ENCODE measurements at regions not wholly inside any gene's neighbourhood (a gene's known extent, or its start where the extent isn't known, plus 50 kb on each side); places are given as distances from the start of the nearest gene placed in this dataset.

DNA sequence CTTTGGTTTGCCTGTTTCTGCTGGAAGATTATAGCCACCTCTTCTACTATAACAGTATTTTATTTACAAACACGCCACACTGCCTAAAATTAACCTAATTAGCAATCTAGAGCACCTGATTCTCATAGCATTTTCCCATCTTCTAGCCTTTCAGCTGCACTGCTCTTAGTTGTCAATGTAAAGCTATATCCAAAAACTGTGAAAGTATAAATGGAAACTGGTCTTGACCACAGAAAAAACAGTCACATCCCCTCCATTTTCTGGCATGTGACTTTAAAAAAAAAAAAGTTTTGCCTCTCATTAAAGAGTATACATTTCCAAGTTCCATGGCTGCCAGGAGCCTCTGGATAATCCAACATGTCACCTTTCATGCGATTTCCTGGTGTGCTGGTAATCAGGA is 287.8 kb downstream of the DTWD2 start:
- Histone ChIP-seq H3K9me2 (ENCODE audit: insufficient read depth, low read length) (no peaks in the 10 kb centered on the region), H3K27ac (ENCODE audit: low read depth, low read length, poor library complexity, severe bottlenecking) (no peak overlapping the region), H3K79me2 (ENCODE audit: insufficient read depth, low read depth, low read length) (no peaks in the 10 kb centered on the region), H3K36me3 (ENCODE audit: insufficient read depth, low read length) (no peaks in the 10 kb centered on the region), H4K20me1 (ENCODE audit: insufficient read depth, low read length) (no peaks in the 10 kb centered on the region), H3K4me3 (ENCODE audit: low read depth, low read length, poor library complexity, severe bottlenecking) (no peak overlapping the region), H3K9me3 (ENCODE audit: low read length) (no peaks in the 10 kb centered on the region), H2AFZ (ENCODE audit: low read length) (no peak overlapping the region), H3K4me1 (ENCODE audit: insufficient read depth, low read length, poor library complexity, severe bottlenecking) (no peaks in the 10 kb centered on the region), H3K4me2 (ENCODE audit: low read length) (no peak overlapping the region)
- no peak for TF ChIP-seq EZH2phosphoT487 (IDR thresholded peaks at IDR 0.05; ENCODE audit: borderline replicate concordance, low read depth, low read length)
- TF ChIP-seq, protein P1, sequence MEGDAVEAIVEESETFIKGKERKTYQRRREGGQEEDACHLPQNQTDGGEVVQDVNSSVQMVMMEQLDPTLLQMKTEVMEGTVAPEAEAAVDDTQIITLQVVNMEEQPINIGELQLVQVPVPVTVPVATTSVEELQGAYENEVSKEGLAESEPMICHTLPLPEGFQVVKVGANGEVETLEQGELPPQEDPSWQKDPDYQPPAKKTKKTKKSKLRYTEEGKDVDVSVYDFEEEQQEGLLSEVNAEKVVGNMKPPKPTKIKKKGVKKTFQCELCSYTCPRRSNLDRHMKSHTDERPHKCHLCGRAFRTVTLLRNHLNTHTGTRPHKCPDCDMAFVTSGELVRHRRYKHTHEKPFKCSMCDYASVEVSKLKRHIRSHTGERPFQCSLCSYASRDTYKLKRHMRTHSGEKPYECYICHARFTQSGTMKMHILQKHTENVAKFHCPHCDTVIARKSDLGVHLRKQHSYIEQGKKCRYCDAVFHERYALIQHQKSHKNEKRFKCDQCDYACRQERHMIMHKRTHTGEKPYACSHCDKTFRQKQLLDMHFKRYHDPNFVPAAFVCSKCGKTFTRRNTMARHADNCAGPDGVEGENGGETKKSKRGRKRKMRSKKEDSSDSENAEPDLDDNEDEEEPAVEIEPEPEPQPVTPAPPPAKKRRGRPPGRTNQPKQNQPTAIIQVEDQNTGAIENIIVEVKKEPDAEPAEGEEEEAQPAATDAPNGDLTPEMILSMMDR (conservative IDR thresholded peaks at IDR 0.05; ENCODE audit: low read length): no peak
- POLR2A ChIA-PET: interaction anchor here (0.6 to 0.9 kb wide), 3 partner anchors 12 to 49 kb away, joined by 3 to 6 read pairs (median 3); no protein-coding TSS in a partner anchor
- intact Hi-C loops (cut with micrococcal nuclease; ENCODE audit: unreplicated experiment): no loop called here
- CTCF ChIA-PET (ENCODE audit: unreplicated experiment): no interaction called here
- no TSS peak for BruUV-seq (replicated peaks)
- no peak for DNase-seq (ENCODE audit: low spot score)

DNA sequence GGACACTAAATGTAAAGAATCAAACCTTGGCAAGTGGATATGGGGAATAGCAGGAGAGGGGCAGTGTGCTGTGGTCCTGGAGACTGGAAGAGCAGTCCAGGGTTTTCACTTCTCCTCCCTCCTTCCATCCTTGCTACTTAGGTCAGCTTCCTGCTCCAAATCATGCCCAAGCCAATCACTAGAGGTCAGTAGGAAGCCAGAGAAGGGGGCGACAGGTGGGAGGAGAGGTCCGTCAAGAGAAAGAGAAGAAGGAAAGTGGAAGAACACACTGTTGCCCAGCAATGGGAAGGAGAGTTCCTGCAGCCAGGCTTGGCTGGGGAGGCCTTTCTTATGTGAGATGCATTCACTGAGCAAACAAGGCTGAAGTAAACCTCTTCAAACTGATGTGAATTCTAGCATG is 289.6 kb downstream of the DTWD2 start:
- Histone ChIP-seq H3K27ac (ENCODE audit: low read depth, low read length, poor library complexity, severe bottlenecking) (no peak overlapping the region), H3K4me1 (ENCODE audit: insufficient read depth, low read length, poor library complexity, severe bottlenecking) (no peaks in the 10 kb centered on the region), H2AFZ (ENCODE audit: low read length) (no peak overlapping the region), H3K79me2 (ENCODE audit: insufficient read depth, low read depth, low read length) (no peaks in the 10 kb centered on the region), H3K36me3 (ENCODE audit: insufficient read depth, low read length) (no peaks in the 10 kb centered on the region), H3K9me3 (ENCODE audit: low read length) (no peaks in the 10 kb centered on the region), H3K4me2 (ENCODE audit: low read length) (no peak overlapping the region), H3K9me2 (ENCODE audit: insufficient read depth, low read length) (no peaks in the 10 kb centered on the region), H3K4me3 (ENCODE audit: low read depth, low read length, poor library complexity, severe bottlenecking) (no peak overlapping the region), H4K20me1 (ENCODE audit: insufficient read depth, low read length) (no peaks in the 10 kb centered on the region)
- ChIA-PET CTCF (ENCODE audit: unreplicated experiment) (no interaction called here), POLR2A (interaction anchor here (0.5 kb wide), 1 partner anchor 304 kb away, joined by 3 read pairs; no protein-coding TSS in a partner anchor)
- TF ChIP-seq EZH2phosphoT487 (IDR thresholded peaks at IDR 0.05; ENCODE audit: borderline replicate concordance, low read depth, low read length): no peak
- TF ChIP-seq, protein P1 (conservative IDR thresholded peaks at IDR 0.05; ENCODE audit: low read length): no peak
- BruUV-seq (replicated peaks): no TSS peak
- intact Hi-C loops (cut with micrococcal nuclease; ENCODE audit: unreplicated experiment): no loop called here
- DNase-seq (ENCODE audit: low spot score): no peak

DNA sequence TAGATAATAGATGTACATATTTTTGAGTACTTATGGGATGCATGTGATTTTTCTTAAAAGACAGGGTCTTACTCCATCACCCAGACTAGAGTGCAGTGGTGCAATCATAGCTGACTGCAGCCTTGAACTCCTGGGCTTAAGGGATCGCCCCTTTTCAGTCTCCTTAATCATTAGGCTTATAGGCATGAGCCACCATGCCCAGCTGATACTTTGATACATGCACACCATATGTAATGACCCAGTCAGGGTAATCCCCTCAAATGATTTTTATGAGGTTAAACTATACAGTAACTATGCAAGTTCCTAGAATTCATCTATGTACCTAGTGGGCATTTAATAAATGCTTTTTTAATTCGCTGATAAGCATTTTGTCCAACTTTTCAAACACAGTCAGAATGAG is 292.3 kb downstream of the DTWD2 start:
- Histone ChIP-seq H4K20me1 (ENCODE audit: insufficient read depth, low read length) (no peaks in the 10 kb centered on the region), H3K4me3 (ENCODE audit: low read depth, low read length, poor library complexity, severe bottlenecking) (no peak overlapping the region), H3K4me2 (ENCODE audit: low read length) (no peak overlapping the region), H3K36me3 (ENCODE audit: insufficient read depth, low read length) (no peaks in the 10 kb centered on the region), H3K27ac (ENCODE audit: low read depth, low read length, poor library complexity, severe bottlenecking) (no peak overlapping the region), H3K4me1 (ENCODE audit: insufficient read depth, low read length, poor library complexity, severe bottlenecking) (no peaks in the 10 kb centered on the region), H3K9me2 (ENCODE audit: insufficient read depth, low read length) (no peaks in the 10 kb centered on the region), H2AFZ (ENCODE audit: low read length) (no peak overlapping the region), H3K79me2 (ENCODE audit: insufficient read depth, low read depth, low read length) (no peaks in the 10 kb centered on the region), H3K9me3 (ENCODE audit: low read length) (no peaks in the 10 kb centered on the region)
- no peak for DNase-seq (ENCODE audit: low spot score)
- ChIA-PET POLR2A (interaction anchor here (1.1 kb wide), 1 partner anchor 12 kb away, joined by 4 read pairs; no protein-coding TSS in a partner anchor), CTCF (ENCODE audit: unreplicated experiment) (no interaction called here)
- TF ChIP-seq, protein P1 (conservative IDR thresholded peaks at IDR 0.05; ENCODE audit: low read length): no peak
- TF ChIP-seq EZH2phosphoT487 (IDR thresholded peaks at IDR 0.05; ENCODE audit: borderline replicate concordance, low read depth, low read length): no peak
- no TSS peak for BruUV-seq (replicated peaks)
- intact Hi-C loops (cut with micrococcal nuclease; ENCODE audit: unreplicated experiment): no loop called here
